Lower lobe of right lung (tissue), 2 donors: ENCODE measurements at regions not wholly inside any gene's neighbourhood (a gene's known extent, or its start where the extent isn't known, plus 50 kb on each side); places are given as distances from the start of the nearest gene placed in this dataset.

Source experiments
- ATAC-seq, 2 donors: fragments of 200-7000 bp; cut with Tn5 transposase; one replicate each; pipeline ENCODE4 v1.9.1; 2020 to 2022; ENCODE audit warnings: mild to moderate bottlenecking in 2 of 2, moderate library complexity in 2 of 2
- DNase-seq: peaks from one replicate; pipeline ENCODE4 v3.0.0-alpha.2; 2020
- H3K27ac ChIP-seq: fragments of 200-600 bp; one replicate; pipeline ENCODE4 v1.8.0; 2022
- H3K27me3 ChIP-seq: fragments of 200-600 bp; one replicate; pipeline ENCODE4 v1.8.0; 2022; ENCODE audit warnings: low read depth
- H3K36me3 ChIP-seq: fragments of 200-600 bp; one replicate; pipeline ENCODE4 v1.8.0; 2022; ENCODE audit warnings: mild to moderate bottlenecking
- H3K4me1 ChIP-seq: fragments of 200-600 bp; one replicate; pipeline ENCODE4 v1.8.0; 2022
- H3K4me3 ChIP-seq: fragments of 200-600 bp; one replicate; pipeline ENCODE4 v1.8.0; 2022; ENCODE audit warnings: mild to moderate bottlenecking
- H3K9me3 ChIP-seq: fragments of 200-600 bp; one replicate; pipeline ENCODE4 v1.8.0; 2022
- intact Hi-C: fragments of 100-400 bp; cut with DNase I; formaldehyde crosslinking; loops from one replicate; pipeline ENCODE4 v1.11.0; 2022
- TF ChIP-seq, protein P1 (sequence below): fragments of 200-600 bp; IDR thresholded peaks from one replicate; pipeline ENCODE4 v1.8.0; 2022; ENCODE audit warnings: antibody characterized with exemption, mild to moderate bottlenecking
- donor health status: DM: no; HTN: yes; CAD: no; lungs with severe emphysema.

GRCh38 chr12:21993438-21993981 is 52.3 kb upstream of the ABCC9 start:
- intact Hi-C loops, result loop anchor here (10.0 kb wide), 1 partner anchor 299 kb away; no protein-coding TSS in a partner anchor
- Histone ChIP-seq H3K27ac (no peak overlapping the region), H3K27me3 (no peaks in the 10 kb centered on the region), H3K4me3 (no peak overlapping the region), H3K4me1 (no peaks in the 10 kb centered on the region), H3K9me3 (no peaks in the 10 kb centered on the region), H3K36me3 (no peaks in the 10 kb centered on the region)
- ATAC-seq, result no peak
- no peak for DNase-seq
- TF ChIP-seq, protein P1, sequence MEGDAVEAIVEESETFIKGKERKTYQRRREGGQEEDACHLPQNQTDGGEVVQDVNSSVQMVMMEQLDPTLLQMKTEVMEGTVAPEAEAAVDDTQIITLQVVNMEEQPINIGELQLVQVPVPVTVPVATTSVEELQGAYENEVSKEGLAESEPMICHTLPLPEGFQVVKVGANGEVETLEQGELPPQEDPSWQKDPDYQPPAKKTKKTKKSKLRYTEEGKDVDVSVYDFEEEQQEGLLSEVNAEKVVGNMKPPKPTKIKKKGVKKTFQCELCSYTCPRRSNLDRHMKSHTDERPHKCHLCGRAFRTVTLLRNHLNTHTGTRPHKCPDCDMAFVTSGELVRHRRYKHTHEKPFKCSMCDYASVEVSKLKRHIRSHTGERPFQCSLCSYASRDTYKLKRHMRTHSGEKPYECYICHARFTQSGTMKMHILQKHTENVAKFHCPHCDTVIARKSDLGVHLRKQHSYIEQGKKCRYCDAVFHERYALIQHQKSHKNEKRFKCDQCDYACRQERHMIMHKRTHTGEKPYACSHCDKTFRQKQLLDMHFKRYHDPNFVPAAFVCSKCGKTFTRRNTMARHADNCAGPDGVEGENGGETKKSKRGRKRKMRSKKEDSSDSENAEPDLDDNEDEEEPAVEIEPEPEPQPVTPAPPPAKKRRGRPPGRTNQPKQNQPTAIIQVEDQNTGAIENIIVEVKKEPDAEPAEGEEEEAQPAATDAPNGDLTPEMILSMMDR, result no peak

- H3K4me1 ChIP-seq, result no peaks in the 10 kb centered on the region
- ATAC-seq, result peak in 1 of 2 donors; percentile 52
- no peaks in the 10 kb centered on the region for H3K27me3 ChIP-seq
Observed at GRCh38 chr12:21992823-21993222, 51.6 kb upstream of the ABCC9 start.

GRCh38 chr12:21991526-21991925 is 50.3 kb upstream of the ABCC9 start:
- Histone ChIP-seq H3K27me3 (no peaks in the 10 kb centered on the region), H3K27ac (no peak overlapping the region), H3K4me1 (no peaks in the 10 kb centered on the region), H3K4me3 (no peak overlapping the region), H3K9me3 (no peaks in the 10 kb centered on the region), H3K36me3 (no peaks in the 10 kb centered on the region)
- TF ChIP-seq, protein P1, result no peak
- intact Hi-C loops, result loop anchor here (10.0 kb wide), 1 partner anchor 297 kb away; no protein-coding TSS in a partner anchor
- DNase-seq, result no peak
- ATAC-seq, result no peak

More at GRCh38 chr12:21992823-21993222, 51.6 kb upstream of the ABCC9 start:
- intact Hi-C loops, result loop anchor here (10.0 kb wide), 1 partner anchor 298 kb away; no protein-coding TSS in a partner anchor
- Histone ChIP-seq H3K4me3 (no peak overlapping the region), H3K27ac (no peak overlapping the region), H3K36me3 (no peaks in the 10 kb centered on the region), H3K9me3 (no peaks in the 10 kb centered on the region)
- DNase-seq, result no peak
- TF ChIP-seq, protein P1, result no peak
